B cell (primary cell): ENCODE measurements at regions not wholly inside any gene's neighbourhood (a gene's known extent, or its start where the extent isn't known, plus 50 kb on each side); places are given as distances from the start of the nearest gene placed in this dataset.

Experiments used
- ATAC-seq: fragments of 200-7000 bp; cut with Tn5 transposase; one replicate; pipeline ENCODE4 v1.10.0; 2021; ENCODE audit warnings: low read depth, mild to moderate bottlenecking, moderate number of reproducible peaks, moderate library complexity
- CTCF ChIA-PET: fragments of 350-600 bp; sonication (Branson Sonifier 250); formaldehyde crosslinking; loops from one replicate; lab custom pipeline; 2021; ENCODE audit warnings: antibody characterized with exemption, inconsistent platforms; lab: Charles Lee
- POLR2A ChIA-PET: fragments of 350-600 bp; sonication (Branson Sonifier 250); formaldehyde crosslinking; loops from one replicate; lab custom pipeline; 2021; ENCODE audit warnings: antibody characterized with exemption; lab: Charles Lee
- DNase-seq: peaks from one replicate; pipeline ENCODE4 v3.0.0; 2013
- H2AFZ ChIP-seq: 2 replicates; pipeline ENCODE4 v1.6.1; 2012; ENCODE audit warnings: mild to moderate bottlenecking, low read depth, low read length; ENCODE audit not compliant: insufficient read depth, poor library complexity, severe bottlenecking
- H3K27ac ChIP-seq, 2 donors: 1 replicate in 1 of 2; 2 replicates in 1 of 2; pipeline ENCODE4 v1.5.1; 2012 to 2013; ENCODE audit warnings: low read length in 2 of 2, mild to moderate bottlenecking in 2 of 2, moderate library complexity in 1 of 2
- H3K27me3 ChIP-seq, 4 experiments: fragments of 200-600 bp in 1 of 4; sonication (generic) in 1 of 4; replicated peaks in 1 of 4; 1 replicate in 2 of 4; 2 replicates in 2 of 4; pipeline versions ENCODE4 v1.6.1 to v1.7.0; 2013 to 2016; ENCODE audit warnings: low read length in 3 of 4, mild to moderate bottlenecking in 2 of 4, mixed read lengths in 1 of 4, moderate library complexity in 1 of 4; ENCODE audit not compliant: insufficient read depth in 4 of 4, control insufficient read depth in 3 of 4; ENCODE audit errors: control extremely low read depth in 1 of 4
- H3K36me3 ChIP-seq, 2 experiments: replicated peaks in 1 of 2; 1 replicate in 1 of 2; 2 replicates in 1 of 2; pipeline versions ENCODE4 v1.6.1 to v1.7.1; 2013; ENCODE audit warnings: low read length in 1 of 2; ENCODE audit not compliant: insufficient read depth in 2 of 2, control insufficient read depth in 1 of 2; ENCODE audit errors: control extremely low read depth in 1 of 2, extremely low read depth in 1 of 2
- H3K4me1 ChIP-seq, 2 donors: fragments of 200-600 bp in 1 of 2; sonication (generic) in 1 of 2; 1 replicate in 1 of 2; 2 replicates in 1 of 2; pipeline versions ENCODE4 v1.5.1 to v1.6.1; 2013 to 2017; ENCODE audit warnings: low read length in 2 of 2; ENCODE audit not compliant: control insufficient read depth in 2 of 2, insufficient read depth in 2 of 2
- H3K4me2 ChIP-seq: replicated peaks from 2 replicates; pipeline ENCODE3; 2012; ENCODE audit warnings: mild to moderate bottlenecking, low read depth, low read length; ENCODE audit not compliant: poor library complexity, severe bottlenecking
- H3K4me3 ChIP-seq, 5 experiments: fragments of 200-600 bp in 1 of 5; sonication (generic) in 1 of 5; 1 replicate in 3 of 5; 2 replicates in 2 of 5; pipeline versions ENCODE4 v1.5.1 to v1.7.0; 2011 to 2016; ENCODE audit warnings: low read length in 4 of 5, mild to moderate bottlenecking in 4 of 5, low read depth in 2 of 5, control low read depth in 1 of 5, moderate library complexity in 1 of 5; ENCODE audit not compliant: insufficient read depth in 1 of 5; ENCODE audit errors: control extremely low read depth in 1 of 5, extremely low read depth in 1 of 5
- H3K79me2 ChIP-seq: fragments of 200-600 bp; sonication (generic); one replicate; pipeline ENCODE4 v1.6.0; 2016; ENCODE audit warnings: low read length; ENCODE audit not compliant: control insufficient read depth, insufficient read depth
- H3K9ac ChIP-seq: fragments of 200-600 bp; sonication (generic); 2 replicates; pipeline ENCODE4 v1.6.1; 2017; ENCODE audit warnings: mild to moderate bottlenecking, low read length, moderate library complexity
- H3K9me3 ChIP-seq, 3 donors: one replicate each; pipeline versions ENCODE4 v1.6.1 to v1.7.1; 2013; ENCODE audit warnings: low read length in 2 of 3; ENCODE audit not compliant: control insufficient read depth in 2 of 3, insufficient read depth in 1 of 3; ENCODE audit errors: control extremely low read depth in 1 of 3
- H4K20me1 ChIP-seq: 2 replicates; pipeline ENCODE4 v1.6.0; 2012; ENCODE audit warnings: mild to moderate bottlenecking, low read length; ENCODE audit not compliant: insufficient read depth, control insufficient read depth, poor library complexity, severe bottlenecking
- H3K27ac Mint-ChIP-seq: one replicate; pipeline ENCODE4 v1.8.0; 2021; ENCODE audit warnings: mixed read lengths
- H3K27me3 Mint-ChIP-seq: one replicate; pipeline ENCODE4 v1.8.0; 2021; ENCODE audit warnings: mixed read lengths
- H3K4me1 Mint-ChIP-seq: one replicate; pipeline ENCODE4 v1.8.0; 2021; ENCODE audit warnings: mixed read lengths
- H3K4me3 Mint-ChIP-seq: one replicate; pipeline ENCODE4 v1.8.0; 2021; ENCODE audit warnings: mixed read lengths
- H3K9me3 Mint-ChIP-seq: one replicate; pipeline ENCODE4 v1.8.0; 2022; ENCODE audit warnings: mixed read lengths; ENCODE audit not compliant: insufficient read depth
- CTCF ChIP-seq: fragments of 200-600 bp; IDR thresholded peaks from one replicate; pipeline ENCODE4 v1.8.0; 2022; ENCODE audit warnings: antibody characterized with exemption, mild to moderate bottlenecking
- EZH2 ChIP-seq: IDR thresholded peaks from 2 replicates; pipeline ENCODE4 v1.6.1; 2012; ENCODE audit warnings: borderline replicate concordance, low read depth, mild to moderate bottlenecking, moderate library complexity, low read length; ENCODE audit not compliant: insufficient read depth, poor library complexity, severe bottlenecking
- WGBS: methylation state at CpG from one replicate; pipeline ENCODE4 v1.1.5; 2013; ENCODE audit warnings: missing lambda C conversion rate; ENCODE audit not compliant: insufficient coverage; 5-methylcytosine and 5-hydroxymethylcytosine counted together
- intact Hi-C: fragments of 100-400 bp; cut with micrococcal nuclease; formaldehyde crosslinking; loops from one replicate; pipeline ENCODE4 v1.10.0; 2022

- Mint-ChIP-seq H3K27me3 (no peaks in the 10 kb centered on the region), H3K4me3 (no peak overlapping the region), H3K27ac (no peak overlapping the region), H3K4me1 (no peaks in the 10 kb centered on the region), H3K9me3 (no peaks in the 10 kb centered on the region)
- ChIA-PET CTCF (interaction anchor here (0.5 to 0.7 kb wide), 2 partner anchors 31 to 175 kb away, joined by 3 read pairs; no protein-coding TSS in a partner anchor), POLR2A (no interaction called here)
- Histone ChIP-seq H3K36me3 (no peaks in the 10 kb centered on the region), H2AFZ (no peak overlapping the region), H3K9me3 (no peaks in the 10 kb centered on the region), H4K20me1 (no peaks in the 10 kb centered on the region), H3K27ac (no peak overlapping the region), H3K9ac (no peak overlapping the region), H3K4me2 (no peak overlapping the region), H3K27me3 (no peaks in the 10 kb centered on the region), H3K4me1 (no peaks in the 10 kb centered on the region), H3K4me3 (no peak overlapping the region), H3K79me2 (no peaks in the 10 kb centered on the region)
- ATAC-seq (no peak), DNase-seq (no peak)
- TF ChIP-seq CTCF, result no peak
- no peak for TF ChIP-seq EZH2
- intact Hi-C loops, result no loop called here
- no CpG with 5 or more reads among the region's 3 CpGs for WGBS
These were observed 599.5 kb upstream of the B3GALT2 start for GRCh38 chr1:193785850-193786420.

- no peaks in the 10 kb centered on the region for H3K36me3 ChIP-seq
- Mint-ChIP-seq H3K27ac (no peak overlapping the region), H3K4me3 (no peak overlapping the region), H3K9me3 (peaks cover 8% of the 10 kb centered on the region), H3K27me3 (no peaks in the 10 kb centered on the region), H3K4me1 (no peaks in the 10 kb centered on the region)
- no peak overlapping the region for H3K27ac ChIP-seq
- no peak overlapping the region for H3K4me3 ChIP-seq
- ATAC-seq (no peak), DNase-seq (no peak)
- H2AFZ ChIP-seq, result no peak overlapping the region
- no peaks in the 10 kb centered on the region for H3K27me3 ChIP-seq
- no peaks in the 10 kb centered on the region for H3K79me2 ChIP-seq
- CTCF ChIA-PET, result no interaction called here
- WGBS, result no CpG with 5 or more reads among the region's 2 CpGs
- POLR2A ChIA-PET, result no interaction called here
- H4K20me1 ChIP-seq, result no peaks in the 10 kb centered on the region
- intact Hi-C loops, result no loop called here
- no peak overlapping the region for H3K4me2 ChIP-seq
- peaks cover 0 to 7% (median 0%) of the 10 kb centered on the region in 3 donors for H3K9me3 ChIP-seq
- no peak overlapping the region for H3K9ac ChIP-seq
- H3K4me1 ChIP-seq, result no peaks in the 10 kb centered on the region
- TF ChIP-seq EZH2 (no peak), CTCF (no peak)
These were observed 588.3 kb upstream of the B3GALT2 start for GRCh38 chr1:193774536-193775323.
